AG09319 (cell line): ENCODE measurements at regions not wholly inside any gene's neighbourhood (a gene's known extent, or its start where the extent isn't known, plus 50 kb on each side); places are given as distances from the start of the nearest gene placed in this dataset.

Experiments used
- DNase-seq: peaks from one replicate; pipeline ENCODE4 v3.0.0-alpha.2; 2010; ENCODE audit warnings: low read depth; ENCODE audit errors: extremely low read depth
- TF ChIP-seq, protein P1 (sequence below): IDR thresholded peaks from 2 replicates; pipeline ENCODE4 v1.5.1; 2011; ENCODE audit warnings: low read depth, mild to moderate bottlenecking, inconsistent platforms, low read length, moderate library complexity

- TF ChIP-seq, protein P1, sequence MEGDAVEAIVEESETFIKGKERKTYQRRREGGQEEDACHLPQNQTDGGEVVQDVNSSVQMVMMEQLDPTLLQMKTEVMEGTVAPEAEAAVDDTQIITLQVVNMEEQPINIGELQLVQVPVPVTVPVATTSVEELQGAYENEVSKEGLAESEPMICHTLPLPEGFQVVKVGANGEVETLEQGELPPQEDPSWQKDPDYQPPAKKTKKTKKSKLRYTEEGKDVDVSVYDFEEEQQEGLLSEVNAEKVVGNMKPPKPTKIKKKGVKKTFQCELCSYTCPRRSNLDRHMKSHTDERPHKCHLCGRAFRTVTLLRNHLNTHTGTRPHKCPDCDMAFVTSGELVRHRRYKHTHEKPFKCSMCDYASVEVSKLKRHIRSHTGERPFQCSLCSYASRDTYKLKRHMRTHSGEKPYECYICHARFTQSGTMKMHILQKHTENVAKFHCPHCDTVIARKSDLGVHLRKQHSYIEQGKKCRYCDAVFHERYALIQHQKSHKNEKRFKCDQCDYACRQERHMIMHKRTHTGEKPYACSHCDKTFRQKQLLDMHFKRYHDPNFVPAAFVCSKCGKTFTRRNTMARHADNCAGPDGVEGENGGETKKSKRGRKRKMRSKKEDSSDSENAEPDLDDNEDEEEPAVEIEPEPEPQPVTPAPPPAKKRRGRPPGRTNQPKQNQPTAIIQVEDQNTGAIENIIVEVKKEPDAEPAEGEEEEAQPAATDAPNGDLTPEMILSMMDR, result no peak
Measured at GRCh38 chr17:27384726-27385125, 71.5 kb upstream of the KSR1 start.

GRCh38 chr17:27385626-27386025, 70.6 kb upstream of the KSR1 start:
- no peak for DNase-seq
- TF ChIP-seq, protein P1, result no peak

More at GRCh38 chr17:27384726-27385125, 71.5 kb upstream of the KSR1 start:
- DNase-seq, result no peak

- TF ChIP-seq, protein P1, result no peak
- no peak for DNase-seq
Measured at GRCh38 chr17:27386206-27387075, 69.8 kb upstream of the KSR1 start.

DNA sequence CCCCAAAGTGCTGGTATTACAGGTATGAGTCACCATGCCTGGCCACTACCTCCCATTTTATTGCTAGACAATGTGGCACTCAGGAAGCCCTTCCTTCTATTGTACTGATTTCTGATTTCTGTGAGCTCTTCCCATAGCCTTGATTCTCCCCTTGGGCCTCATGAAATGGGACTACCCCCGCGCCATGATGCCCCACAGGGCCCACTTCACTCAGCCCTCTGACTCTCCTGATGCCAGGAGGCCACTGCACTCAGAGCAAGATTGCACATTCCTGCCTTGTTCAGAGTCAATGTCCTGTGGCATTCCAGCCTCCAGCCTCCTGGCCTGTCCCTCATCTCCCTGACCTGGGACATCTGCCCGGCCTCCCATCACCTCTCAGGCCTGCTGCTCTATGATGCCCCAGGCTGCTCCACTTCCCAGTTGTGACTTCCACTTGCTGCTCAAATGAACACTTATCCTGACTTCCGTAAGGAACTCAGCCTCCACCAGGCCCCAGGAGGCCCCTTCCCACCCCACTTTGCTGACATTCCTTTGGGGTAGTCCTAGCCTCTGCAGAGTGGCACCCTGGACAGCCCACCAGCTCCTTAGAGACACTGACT, 66.6 kb upstream of the KSR1 start:
- TF ChIP-seq, protein P1, result no peak
- DNase-seq, result no peak

GRCh38 chr17:27390540-27390939, 65.7 kb upstream of the KSR1 start:
- TF ChIP-seq, protein P1, result no peak
- no peak for DNase-seq

- no peak for DNase-seq
- TF ChIP-seq, protein P1, result no peak
Measured at GRCh38 chr17:27391427-27391826, 64.8 kb upstream of the KSR1 start.

GRCh38 chr17:27396045-27396444, 60.2 kb upstream of the KSR1 start:
- no peak for DNase-seq
- TF ChIP-seq, protein P1, result no peak
